Heart left ventricle (tissue), 16 donors: ENCODE measurements at regions not wholly inside any gene's neighbourhood (a gene's known extent, or its start where the extent isn't known, plus 50 kb on each side); places are given as distances from the start of the nearest gene placed in this dataset.

Experiments used
- ATAC-seq, 4 donors: fragments of 200-7000 bp; cut with Tn5 transposase; one replicate each; pipeline ENCODE4 v1.9.1; 2020 to 2022; ENCODE audit warnings: moderate library complexity in 4 of 4, mild to moderate bottlenecking in 3 of 4, moderate number of reproducible peaks in 1 of 4
- DNase-seq, 5 donors: peaks; one replicate each; pipeline ENCODE4 v3.0.0-alpha.2; 2020
- H3K27ac ChIP-seq, 12 donors: fragments of 200-600 bp; sonication (generic) in 4 of 12; one replicate each; pipeline versions ENCODE4 v1.5.0 to v1.8.0; 2016 to 2022; ENCODE audit warnings: mild to moderate bottlenecking in 2 of 12
- H3K27me3 ChIP-seq, 9 donors: fragments of 200-600 bp; sonication (generic) in 2 of 9; one replicate each; pipeline versions ENCODE4 v1.5.1 to v1.8.0; 2016 to 2022; ENCODE audit warnings: mild to moderate bottlenecking in 3 of 9
- H3K36me3 ChIP-seq, 9 donors: fragments of 200-600 bp; sonication (generic) in 2 of 9; one replicate each; pipeline versions ENCODE4 v1.5.0 to v1.8.0; 2018 to 2022; ENCODE audit warnings: mild to moderate bottlenecking in 2 of 9
- H3K4me1 ChIP-seq, 12 donors: fragments of 200-600 bp; sonication (generic) in 4 of 12; one replicate each; pipeline versions ENCODE4 v1.5.0 to v1.8.0; 2016 to 2022; ENCODE audit warnings: mild to moderate bottlenecking in 3 of 12
- H3K4me3 ChIP-seq, 12 donors: fragments of 200-600 bp; sonication (generic) in 4 of 12; one replicate each; pipeline versions ENCODE4 v1.5.0 to v1.8.0; 2017 to 2022; ENCODE audit warnings: mild to moderate bottlenecking in 9 of 12, moderate library complexity in 4 of 12
- H3K9me3 ChIP-seq, 12 donors: fragments of 200-600 bp; sonication (generic) in 4 of 12; one replicate each; pipeline versions ENCODE4 v1.5.0 to v1.8.0; 2016 to 2022; ENCODE audit warnings: mild to moderate bottlenecking in 1 of 12
- POLR2A ChIP-seq, 2 donors: fragments of 450-650 bp; IDR thresholded peaks; one replicate each; pipeline ENCODE4 v1.6.1; 2017; ENCODE audit warnings: antibody characterized with exemption in 2 of 2, mild to moderate bottlenecking in 2 of 2, moderate library complexity in 2 of 2
- WGBS, 4 donors: extraction: QIAGEN DNeasy Blood & Tissue Kit in 2 of 4; methylation state at CpG; one replicate each; pipeline versions ENCODE4 v1.1.5 to v1.1.7; 2013 to 2018; 5-methylcytosine and 5-hydroxymethylcytosine counted together
- intact Hi-C, 10 donors: fragments of 100-400 bp; cut with DNase I; formaldehyde crosslinking; loops; one replicate each; pipeline versions ENCODE4 v1.11.1 to v1.14.2; 2022
- TF ChIP-seq, protein P1 (sequence below), 12 donors: fragments of 200-600 bp; sonication (generic) in 4 of 12; IDR thresholded peaks; one replicate each; pipeline versions ENCODE4 v1.5.0 to v1.8.0; 2018 to 2022; ENCODE audit warnings: antibody characterized with exemption in 12 of 12, mild to moderate bottlenecking in 5 of 12
- donor health status: ischemic (EF 13 %, LVEDD 7.1; RV severe dilation, severe dysfunction).
- donor health status: healthy with polysubstance abuse.
- donor health status: DM: no; HTN: yes; CAD: no.
- donor health status: DM: no; HTN: no; CAD: no.
- donor health status: ischemic (EF 25% LVEDD 6.9; RV normal size, moderate dysfunction).
- donor health status: ischemic (EF 25% LVEDD 5.7; RV mildly dilated, moderate dysfunction).
- donor health status: healthy.
- donor health status: DM: yes; HTN: yes; CAD: no.
- donor health status: ischemic (EF 35%, LVEDD 5.7; RV mildly dilated, moderate dysfunction).
- donor health status: nonischemic (EF 11% LVEDD 7.7; RV severe dilation, severe dysfunction).
- donor health status: DM: yes; HTN: yes; CAD: no.
- donor health status: PGD.
- donor health status: ischemic (EF 29% LVEDD 5.4; RV normal size, mild dysfunction).
- donor health status: nonischemic (EF 23%, LVEDD 6.1; RV moderate dilation, normal function).

GRCh38 chrX:5145957-5146356, 1082.7 kb downstream of the NLGN4X start:
- Histone ChIP-seq H3K27me3 (no peaks in the 10 kb centered on the region), H3K36me3 (no peaks in the 10 kb centered on the region), H3K27ac (no peak overlapping the region), H3K4me1 (no peaks in the 10 kb centered on the region), H3K4me3 (no peak overlapping the region), H3K9me3 (no peaks in the 10 kb centered on the region)
- 67 to 74% (median 71%) methylated on average over 4 of the region's 4 CpGs for WGBS, 4 donors
- DNase-seq (no peak), ATAC-seq (no peak)
- TF ChIP-seq, protein P1, sequence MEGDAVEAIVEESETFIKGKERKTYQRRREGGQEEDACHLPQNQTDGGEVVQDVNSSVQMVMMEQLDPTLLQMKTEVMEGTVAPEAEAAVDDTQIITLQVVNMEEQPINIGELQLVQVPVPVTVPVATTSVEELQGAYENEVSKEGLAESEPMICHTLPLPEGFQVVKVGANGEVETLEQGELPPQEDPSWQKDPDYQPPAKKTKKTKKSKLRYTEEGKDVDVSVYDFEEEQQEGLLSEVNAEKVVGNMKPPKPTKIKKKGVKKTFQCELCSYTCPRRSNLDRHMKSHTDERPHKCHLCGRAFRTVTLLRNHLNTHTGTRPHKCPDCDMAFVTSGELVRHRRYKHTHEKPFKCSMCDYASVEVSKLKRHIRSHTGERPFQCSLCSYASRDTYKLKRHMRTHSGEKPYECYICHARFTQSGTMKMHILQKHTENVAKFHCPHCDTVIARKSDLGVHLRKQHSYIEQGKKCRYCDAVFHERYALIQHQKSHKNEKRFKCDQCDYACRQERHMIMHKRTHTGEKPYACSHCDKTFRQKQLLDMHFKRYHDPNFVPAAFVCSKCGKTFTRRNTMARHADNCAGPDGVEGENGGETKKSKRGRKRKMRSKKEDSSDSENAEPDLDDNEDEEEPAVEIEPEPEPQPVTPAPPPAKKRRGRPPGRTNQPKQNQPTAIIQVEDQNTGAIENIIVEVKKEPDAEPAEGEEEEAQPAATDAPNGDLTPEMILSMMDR (IDR thresholded peaks at IDR 0.05) = no peak
- no peak for TF ChIP-seq POLR2A (IDR thresholded peaks at IDR 0.05)
- intact Hi-C loops = no loop called here

DNA sequence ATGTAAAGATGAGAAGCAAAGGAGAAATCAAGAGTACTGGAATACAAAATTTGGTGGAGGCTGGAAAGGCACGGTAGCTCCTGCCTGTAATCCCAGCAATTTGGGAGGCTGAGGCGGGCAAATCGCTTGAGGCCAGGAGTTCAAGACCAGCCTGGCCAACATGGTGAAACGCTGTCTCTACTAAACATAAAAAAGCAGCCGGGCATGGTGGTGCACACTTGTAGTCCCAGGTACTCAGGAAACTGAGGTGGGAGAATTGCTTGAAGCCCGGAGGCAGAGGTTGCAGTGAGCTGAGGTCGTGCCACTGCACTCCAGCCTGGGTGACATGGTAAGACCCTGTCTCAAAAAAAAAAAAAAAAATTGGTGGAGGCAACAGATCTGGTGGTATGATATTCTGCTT, 1086.0 kb downstream of the NLGN4X start:
- intact Hi-C loops = no loop called here
- no peak overlapping the region for H3K4me3 ChIP-seq
- ATAC-seq (no peak), DNase-seq (no peak)
- TF ChIP-seq, protein P1 (IDR thresholded peaks at IDR 0.05) = no peak
- TF ChIP-seq POLR2A (IDR thresholded peaks at IDR 0.05) = no peak
- H3K36me3 ChIP-seq = no peaks in the 10 kb centered on the region
- WGBS, 4 donors = 72 to 91% (median 87%) methylated on average over 6 to 7 of the region's 7 CpGs
- H3K27ac ChIP-seq = no peak overlapping the region
- no peaks in the 10 kb centered on the region for H3K27me3 ChIP-seq
- no peaks in the 10 kb centered on the region for H3K4me1 ChIP-seq
- H3K9me3 ChIP-seq = no peaks in the 10 kb centered on the region

- Histone ChIP-seq H3K4me3 (no peak overlapping the region), H3K9me3 (no peaks in the 10 kb centered on the region), H3K27me3 (no peaks in the 10 kb centered on the region), H3K36me3 (no peaks in the 10 kb centered on the region), H3K4me1 (no peaks in the 10 kb centered on the region), H3K27ac (no peak overlapping the region)
- TF ChIP-seq, protein P1 (IDR thresholded peaks at IDR 0.05) = no peak
- TF ChIP-seq POLR2A (IDR thresholded peaks at IDR 0.05) = no peak
- 64 to 66% (median 66%) methylated on average over 4 of the region's 4 CpGs for WGBS, 4 donors
- no peak for DNase-seq
- no peak for ATAC-seq
- intact Hi-C loops = no loop called here
These were observed 1106.4 kb downstream of the NLGN4X start for GRCh38 chrX:5122181-5122678.

GRCh38 chrX:5117816-5118215, 1110.9 kb downstream of the NLGN4X start:
- 85 to 91% (median 89%) methylated on average over 4 of the region's 4 CpGs for WGBS, 4 donors
- TF ChIP-seq, protein P1 (IDR thresholded peaks at IDR 0.05) = no peak
- TF ChIP-seq POLR2A (IDR thresholded peaks at IDR 0.05) = no peak
- H3K27me3 ChIP-seq = no peaks in the 10 kb centered on the region
- H3K4me3 ChIP-seq = no peak overlapping the region
- ATAC-seq (no peak), DNase-seq (no peak)
- no peaks in the 10 kb centered on the region for H3K36me3 ChIP-seq
- H3K4me1 ChIP-seq = no peaks in the 10 kb centered on the region
- intact Hi-C loops = loop anchor here in 1 of 10 donors (10.0 kb wide), 1 partner anchor 573 kb away; no protein-coding TSS in a partner anchor
- H3K9me3 ChIP-seq = no peaks in the 10 kb centered on the region
- H3K27ac ChIP-seq = no peak overlapping the region
